RPMI8226 (cell line): ENCODE measurements at regions not wholly inside any gene's neighbourhood (a gene's known extent, or its start where the extent isn't known, plus 50 kb on each side); places are given as distances from the start of the nearest gene placed in this dataset.
A peak's percentile ranks its signal among the peaks of the same experiment; 100 is the strongest.

Experiments used
- DNase-seq: peaks from one replicate; pipeline ENCODE4 v3.0.0-alpha.2; 2015

DNA sequence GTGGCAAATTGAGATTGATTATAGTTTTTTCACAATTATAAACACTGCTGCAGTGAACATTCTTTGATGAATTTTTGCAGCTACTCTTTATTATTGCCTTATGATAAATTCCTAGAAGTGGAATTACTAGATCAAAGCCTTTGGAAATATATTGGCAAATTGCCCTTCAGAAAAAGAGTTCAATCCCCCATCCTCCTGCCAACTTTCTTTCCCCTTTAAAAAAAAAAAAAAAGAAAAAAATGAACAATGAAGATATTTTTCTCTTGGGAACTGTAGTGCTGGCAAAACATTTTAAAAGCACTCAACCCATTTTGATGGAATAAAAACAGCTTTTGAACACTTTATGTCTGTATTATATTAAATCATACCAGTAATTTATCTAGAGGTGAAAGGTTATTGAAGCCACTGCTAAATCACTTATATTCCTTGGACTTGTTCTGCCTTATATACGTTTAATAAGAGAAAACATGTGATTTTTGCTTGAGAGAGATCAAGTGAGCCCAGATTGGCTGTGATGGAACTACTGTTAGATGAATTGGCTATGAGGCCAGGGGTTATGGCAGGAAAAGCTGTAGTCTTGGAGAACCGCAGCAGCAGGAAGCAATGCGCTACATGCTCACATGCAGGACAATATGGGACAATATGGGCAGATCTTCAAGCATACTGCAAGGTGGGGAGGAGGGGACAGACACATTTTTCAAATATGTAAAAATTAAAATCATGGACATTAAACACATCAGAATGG, 212.8 kb upstream of the C2CD4B start:
- no peak for DNase-seq

- peak; percentile 22 for DNase-seq
Measured at GRCh38 chr15:62378772-62379498, 213.8 kb upstream of the C2CD4B start.

- no peak for DNase-seq
Measured at GRCh38 chr15:62380011-62380410, 214.9 kb upstream of the C2CD4B start.

- no peak for DNase-seq
Measured at GRCh38 chr15:62382046-62382445, 217.0 kb upstream of the C2CD4B start.

DNA sequence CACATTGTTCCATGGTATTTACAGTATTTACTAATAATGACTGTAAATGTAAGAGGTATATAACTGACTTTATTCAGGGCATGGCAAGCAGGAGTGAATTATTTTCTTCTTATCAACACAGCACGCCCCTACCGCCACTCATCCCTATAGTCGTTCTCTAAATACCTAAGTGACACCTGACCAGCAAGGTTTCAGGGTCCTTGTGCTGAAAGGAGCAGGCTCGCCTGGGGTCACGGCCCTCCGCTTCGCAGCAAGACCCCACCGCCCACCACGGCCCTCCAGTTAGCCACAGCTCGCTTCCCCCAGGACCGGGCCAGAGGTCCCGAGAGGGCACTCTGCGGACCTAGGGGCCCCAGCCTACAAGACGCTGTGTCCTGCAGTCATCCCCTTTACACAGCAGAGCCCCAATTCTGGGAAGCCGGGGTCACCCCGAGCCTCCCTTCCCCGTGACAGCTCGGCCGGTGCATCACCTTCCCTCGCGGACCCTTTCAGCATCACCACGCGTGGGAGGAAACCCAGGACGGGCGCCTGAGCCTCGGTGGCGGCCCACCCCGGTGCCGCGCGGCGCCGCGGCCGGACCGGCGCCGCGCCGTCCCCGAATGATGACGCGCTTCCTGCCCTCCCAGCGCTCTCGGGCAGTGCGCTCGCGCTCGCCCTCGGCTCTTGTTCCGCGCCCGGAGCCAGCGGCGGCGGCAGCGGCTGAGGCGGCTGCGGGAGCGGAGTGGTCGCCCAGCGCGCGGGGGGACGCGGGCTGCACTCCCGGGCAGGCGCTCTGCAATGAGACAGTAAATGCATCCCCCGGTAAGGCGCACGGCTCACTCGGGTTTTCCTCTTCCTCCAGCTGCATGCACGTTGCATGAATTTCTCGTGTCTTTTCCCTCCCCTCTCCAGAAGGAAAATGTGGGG, 225.1 kb upstream of the C2CD4B start, which contains the start of gene TLN2:
Gene TLN2 (plus strand): TSS at position 666 of the 906 bp plus-strand sequence.
- DNase-seq: peak; percentile 94

DNA sequence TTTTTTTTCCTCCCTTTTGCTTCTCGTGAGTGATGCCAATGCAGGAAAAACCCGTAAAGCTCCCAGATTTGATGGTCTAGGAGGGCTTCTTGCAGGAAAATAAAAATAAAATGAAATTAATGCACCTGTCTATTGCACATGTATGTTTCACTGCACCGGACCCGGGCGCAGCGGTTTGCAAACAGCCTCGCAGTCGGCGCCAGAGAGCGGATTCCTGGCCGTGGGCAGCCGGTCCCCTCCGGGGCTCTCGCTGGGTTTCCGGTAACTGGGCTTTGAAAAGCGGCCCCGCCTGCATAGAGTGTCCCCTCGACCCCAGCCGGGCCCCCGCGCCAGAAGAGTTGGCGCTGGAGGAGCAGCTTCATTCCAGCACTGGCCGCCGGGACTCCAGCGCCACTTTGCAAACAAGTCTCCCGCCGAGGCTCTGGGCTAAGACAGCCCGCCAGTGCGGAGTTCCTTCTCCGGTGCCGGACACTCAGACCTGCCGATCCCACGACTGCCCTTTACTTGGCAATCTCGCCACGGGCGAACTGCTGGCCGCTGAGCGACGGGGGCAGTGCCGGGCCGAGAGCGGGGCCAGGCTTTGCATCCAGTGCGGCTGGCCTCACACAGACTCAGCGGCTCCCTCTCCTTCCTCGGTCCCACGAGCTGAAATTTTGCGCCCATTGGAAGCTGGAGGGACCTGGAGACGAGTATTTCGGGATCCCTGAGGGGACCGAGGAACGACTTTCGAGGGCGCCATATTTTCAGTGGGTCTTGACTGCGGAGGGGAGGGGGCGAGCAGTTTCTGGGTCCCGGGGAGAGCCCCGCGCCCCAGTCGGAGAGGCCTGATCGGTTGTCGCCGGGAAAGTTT, 225.9 kb upstream of the C2CD4B start:
- peak; percentile 77 for DNase-seq

DNA sequence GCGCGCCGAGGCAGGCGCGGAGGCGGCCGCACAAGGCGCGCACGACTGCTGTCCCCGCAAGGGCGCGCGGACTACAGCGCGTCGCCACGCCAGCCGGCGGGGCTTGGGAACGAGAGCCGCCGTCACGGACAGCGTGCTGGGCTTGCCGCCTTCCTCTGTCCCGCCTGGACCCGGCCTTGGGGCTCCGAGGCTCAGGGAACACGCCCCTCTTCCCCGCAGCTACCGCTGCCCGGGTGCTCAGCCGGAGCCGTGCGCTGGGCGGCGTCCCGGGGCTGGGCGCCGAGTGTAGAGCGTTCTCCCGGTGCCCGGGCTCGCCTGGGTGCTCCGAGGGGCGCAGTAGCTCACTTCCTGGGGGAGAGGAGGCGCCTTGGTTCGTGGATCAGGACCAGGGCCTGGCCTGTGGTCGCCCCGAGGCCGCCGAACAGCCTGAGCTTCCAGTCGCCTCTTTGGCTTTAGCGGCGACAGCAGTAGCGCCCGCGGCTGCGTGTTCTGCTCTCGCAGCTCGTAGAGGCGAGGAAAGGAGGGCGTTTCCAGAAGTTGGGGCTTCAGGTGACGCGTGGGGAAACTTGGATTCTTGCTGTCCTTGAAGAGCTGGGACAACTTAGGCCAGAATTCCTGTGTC, 226.7 kb upstream of the C2CD4B start:
- DNase-seq: peak; percentile 81

GRCh38 chr15:62392376-62392775, 227.3 kb upstream of the C2CD4B start:
- no peak for DNase-seq

DNA sequence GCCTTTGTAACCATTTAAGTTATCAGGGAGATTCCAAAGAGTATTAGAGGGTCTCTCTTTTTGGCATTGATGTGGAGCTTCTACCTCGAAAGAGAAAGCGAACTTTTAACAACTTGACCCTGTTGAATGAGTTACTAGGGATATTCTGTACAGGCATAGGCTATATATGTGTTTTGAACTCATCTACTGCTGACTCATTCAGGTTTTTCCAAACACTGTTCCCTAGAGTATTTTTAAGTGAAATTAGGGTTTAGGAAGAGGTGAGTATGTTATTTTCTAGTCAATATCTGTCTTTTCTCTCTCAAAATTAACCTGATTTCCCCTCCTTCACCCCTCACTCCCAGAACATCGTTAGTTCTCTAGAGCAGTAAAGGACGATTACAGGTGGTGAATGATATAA, 228.1 kb upstream of the C2CD4B start:
- no peak for DNase-seq

GRCh38 chr15:62394079-62394478, 229.0 kb upstream of the C2CD4B start:
- no peak for DNase-seq

DNA sequence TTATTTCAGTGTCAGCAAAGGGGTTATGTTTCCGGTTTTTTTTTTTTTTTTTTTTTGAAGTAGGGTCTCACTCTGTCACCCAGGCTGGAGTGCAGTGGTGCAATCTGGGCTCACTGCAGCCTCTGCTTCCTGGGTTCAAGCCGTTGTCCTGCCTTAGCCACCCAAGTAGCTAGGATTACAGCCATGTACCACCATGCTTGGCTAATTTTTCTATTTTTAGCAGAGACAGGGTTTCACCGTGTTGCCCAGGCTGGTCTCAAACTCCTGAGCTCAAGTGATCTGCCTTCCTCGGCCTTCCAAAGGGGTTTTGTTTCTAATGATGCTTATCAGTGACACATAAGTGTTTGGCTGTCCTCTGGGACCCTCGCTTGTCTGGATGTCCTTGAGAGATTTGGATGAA, 235.7 kb upstream of the C2CD4B start:
- no peak for DNase-seq

- DNase-seq: no peak
Measured at GRCh38 chr15:62402687-62403086, 237.6 kb upstream of the C2CD4B start.

- peak; percentile 42 for DNase-seq
Measured at GRCh38 chr15:62403164-62403809, 238.2 kb upstream of the C2CD4B start.

DNA sequence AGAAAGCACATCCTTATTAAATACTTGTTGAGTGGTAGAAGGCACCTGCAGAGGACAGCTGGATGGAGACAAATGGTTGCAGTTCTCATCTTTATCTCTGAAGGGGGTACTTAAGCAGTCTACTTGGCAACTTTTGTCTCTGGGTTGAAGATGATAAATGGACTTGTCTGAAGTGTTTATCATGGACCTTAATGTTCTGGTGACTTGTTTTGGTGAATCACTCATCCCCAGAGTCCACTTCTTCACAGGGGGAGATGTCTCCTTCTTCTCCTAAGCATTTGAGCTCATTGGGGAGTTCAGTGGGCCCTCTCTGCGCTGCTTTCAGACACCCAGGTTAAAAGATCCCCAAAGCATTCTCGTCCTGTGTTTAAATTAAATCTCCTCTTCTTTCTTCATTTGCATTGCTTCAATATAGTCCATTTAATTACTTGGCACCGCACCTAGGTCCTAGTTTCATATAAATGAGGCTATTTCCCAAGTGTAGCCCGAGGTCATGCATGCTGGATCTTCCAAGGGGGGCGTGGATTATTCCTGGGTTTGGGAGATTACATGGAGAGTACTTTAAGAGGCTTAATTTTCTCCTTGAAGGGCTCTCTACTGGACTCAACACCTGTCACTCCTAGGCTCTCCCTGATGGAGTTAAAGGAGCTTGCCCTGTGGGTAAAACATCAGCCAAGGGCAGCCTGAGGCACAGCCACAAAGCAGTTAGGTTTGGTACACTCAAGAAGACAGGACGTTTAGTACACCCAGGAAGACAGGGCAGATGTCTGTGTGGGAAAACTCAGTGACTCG, 239.3 kb upstream of the C2CD4B start:
- DNase-seq: no peak

- DNase-seq: no peak
Measured at GRCh38 chr15:62406305-62406891, 241.3 kb upstream of the C2CD4B start.

DNA sequence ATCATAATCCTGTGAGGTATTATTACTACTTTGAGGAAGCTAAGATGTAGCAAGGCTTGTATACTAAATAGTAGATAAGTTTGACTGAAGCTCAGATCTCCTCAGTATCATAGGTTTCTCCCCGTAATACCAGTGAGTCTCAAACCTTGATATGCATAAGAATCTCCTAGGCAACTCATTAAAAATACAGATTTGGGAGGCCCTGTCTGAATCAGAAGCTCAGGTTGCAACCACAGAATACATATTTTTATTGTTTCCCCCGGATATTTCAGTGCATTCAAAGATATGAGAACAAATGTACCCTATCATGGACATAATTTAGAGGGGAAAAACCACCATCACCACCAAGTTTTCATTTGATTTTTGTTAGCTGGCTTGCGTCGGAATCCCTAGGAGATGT, 242.1 kb upstream of the C2CD4B start:
- no peak for DNase-seq

DNA sequence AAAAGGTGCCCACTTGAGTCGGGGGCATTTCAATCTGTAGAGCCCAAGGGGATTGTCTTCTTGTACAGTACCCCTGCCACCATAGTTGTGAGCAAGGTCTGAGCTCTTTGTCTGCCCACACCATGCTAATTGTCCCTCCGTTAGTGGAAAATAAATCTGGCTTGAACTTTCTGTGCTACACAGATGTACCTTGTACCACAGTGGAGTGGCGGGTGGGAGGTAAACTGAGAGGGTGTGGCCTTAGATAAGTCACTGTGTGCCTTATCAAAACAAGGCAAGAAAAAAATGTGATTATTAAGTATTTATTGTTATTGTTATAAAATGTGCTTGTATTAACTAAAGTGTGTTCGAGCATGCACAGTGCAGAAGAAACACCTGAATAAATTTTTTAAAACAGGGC, 242.9 kb upstream of the C2CD4B start:
- DNase-seq: no peak

GRCh38 chr15:62409466-62409865, 244.4 kb upstream of the C2CD4B start:
- DNase-seq: no peak

DNA sequence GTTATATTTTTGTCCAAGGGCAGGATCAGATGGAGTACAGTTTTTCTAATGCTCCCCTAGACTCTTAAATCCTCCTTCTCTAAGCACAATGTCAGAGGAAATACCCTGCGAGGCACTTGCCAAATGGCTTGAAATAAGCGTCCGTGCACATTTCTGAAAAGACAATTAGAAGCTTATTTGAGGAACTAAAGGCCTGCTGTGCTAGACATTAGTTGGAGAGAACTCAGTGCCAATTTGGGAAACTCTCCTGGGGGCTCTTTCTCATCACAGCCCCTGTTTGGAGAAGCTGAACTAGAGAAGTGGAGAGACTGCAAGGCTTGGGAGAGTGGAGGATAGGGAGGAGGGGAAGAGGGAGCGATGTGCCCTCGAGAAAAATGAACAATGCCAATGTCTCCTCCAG, 247.6 kb upstream of the C2CD4B start:
- DNase-seq: no peak

DNA sequence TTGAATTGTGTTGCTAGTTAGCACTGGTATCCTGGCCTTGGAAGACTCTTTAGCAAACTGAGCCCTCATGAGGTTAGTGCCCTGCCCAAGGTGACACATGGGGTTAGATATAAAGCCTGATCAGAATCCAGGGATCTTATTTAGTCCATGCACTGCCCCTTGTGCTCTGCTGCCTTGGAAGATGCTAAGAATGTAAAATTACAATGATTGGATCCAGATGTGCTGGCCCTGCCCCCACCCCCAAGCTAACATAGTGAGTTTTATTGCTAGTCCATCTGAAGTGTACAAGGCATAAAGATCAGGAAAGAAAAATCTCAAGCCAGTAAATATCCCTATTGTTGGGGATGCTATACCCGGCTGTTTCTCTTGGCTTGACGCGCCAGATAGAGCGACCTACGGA, 248.1 kb upstream of the C2CD4B start:
- DNase-seq: no peak
